HFF-Myc (cell line): ENCODE measurements at regions not wholly inside any gene's neighbourhood (a gene's known extent, or its start where the extent isn't known, plus 50 kb on each side); places are given as distances from the start of the nearest gene placed in this dataset.

Experiments used
- DNase-seq: peaks from one replicate; pipeline ENCODE4 v3.0.0-alpha.2; 2011; ENCODE audit warnings: low read depth; ENCODE audit errors: extremely low read depth
- H3K4me3 ChIP-seq: replicated peaks from 2 replicates; pipeline ENCODE4 v1.5.1; 2011; ENCODE audit warnings: low read depth, mild to moderate bottlenecking, control low read depth, low read length
- TF ChIP-seq, protein P1 (sequence below): IDR thresholded peaks from 2 replicates; pipeline ENCODE4 v1.5.1; 2012; ENCODE audit warnings: mild to moderate bottlenecking, low read depth, low read length, control low read depth; ENCODE audit errors: missing control alignments

DNA sequence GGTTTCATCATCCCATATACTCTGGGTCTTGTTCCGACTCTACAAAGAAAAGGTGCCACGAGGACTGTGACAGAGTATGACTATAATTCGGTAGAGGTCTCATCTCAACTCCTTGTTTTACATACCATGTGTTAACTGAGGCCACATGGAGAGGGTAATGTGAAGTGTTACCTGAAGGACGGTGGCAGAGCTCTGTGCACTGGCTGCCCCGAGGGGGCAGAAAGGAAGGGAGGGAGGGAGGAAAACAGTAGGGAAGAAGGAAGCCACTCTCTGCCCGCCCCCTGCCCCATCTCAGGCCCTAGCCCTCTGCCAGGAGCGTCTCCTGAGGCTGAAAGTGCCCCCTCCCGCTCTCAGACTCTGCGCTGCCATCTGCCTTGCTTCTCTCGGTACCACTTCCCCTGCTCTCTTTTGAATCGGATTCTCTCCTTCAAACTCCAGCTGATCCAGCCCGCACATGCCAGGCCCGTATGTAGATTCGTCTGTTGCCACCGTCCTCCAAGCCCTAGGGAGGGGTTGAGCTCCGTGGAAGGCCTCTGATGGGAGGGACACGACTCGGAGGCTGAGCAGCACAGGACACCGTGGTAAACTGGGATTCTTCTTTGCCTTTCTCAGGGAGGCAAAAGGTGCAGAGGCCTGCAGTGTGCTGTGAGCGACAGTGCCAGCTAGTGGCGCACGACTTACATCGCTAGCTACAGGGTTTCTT lies 70.5 kb upstream of the ATP10A start:
- TF ChIP-seq, protein P1, sequence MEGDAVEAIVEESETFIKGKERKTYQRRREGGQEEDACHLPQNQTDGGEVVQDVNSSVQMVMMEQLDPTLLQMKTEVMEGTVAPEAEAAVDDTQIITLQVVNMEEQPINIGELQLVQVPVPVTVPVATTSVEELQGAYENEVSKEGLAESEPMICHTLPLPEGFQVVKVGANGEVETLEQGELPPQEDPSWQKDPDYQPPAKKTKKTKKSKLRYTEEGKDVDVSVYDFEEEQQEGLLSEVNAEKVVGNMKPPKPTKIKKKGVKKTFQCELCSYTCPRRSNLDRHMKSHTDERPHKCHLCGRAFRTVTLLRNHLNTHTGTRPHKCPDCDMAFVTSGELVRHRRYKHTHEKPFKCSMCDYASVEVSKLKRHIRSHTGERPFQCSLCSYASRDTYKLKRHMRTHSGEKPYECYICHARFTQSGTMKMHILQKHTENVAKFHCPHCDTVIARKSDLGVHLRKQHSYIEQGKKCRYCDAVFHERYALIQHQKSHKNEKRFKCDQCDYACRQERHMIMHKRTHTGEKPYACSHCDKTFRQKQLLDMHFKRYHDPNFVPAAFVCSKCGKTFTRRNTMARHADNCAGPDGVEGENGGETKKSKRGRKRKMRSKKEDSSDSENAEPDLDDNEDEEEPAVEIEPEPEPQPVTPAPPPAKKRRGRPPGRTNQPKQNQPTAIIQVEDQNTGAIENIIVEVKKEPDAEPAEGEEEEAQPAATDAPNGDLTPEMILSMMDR, result peak; percentile 87
- DNase-seq, result peak; percentile 70
- H3K4me3 ChIP-seq, result peak overlapping the region; percentile 27; the same call in 1 of the 2 replicates

GRCh38 chr15:25932696-25933095 lies 69.6 kb upstream of the ATP10A start:
- DNase-seq, result no peak
- TF ChIP-seq, protein P1, result no peak
- no peak overlapping the region for H3K4me3 ChIP-seq

DNA sequence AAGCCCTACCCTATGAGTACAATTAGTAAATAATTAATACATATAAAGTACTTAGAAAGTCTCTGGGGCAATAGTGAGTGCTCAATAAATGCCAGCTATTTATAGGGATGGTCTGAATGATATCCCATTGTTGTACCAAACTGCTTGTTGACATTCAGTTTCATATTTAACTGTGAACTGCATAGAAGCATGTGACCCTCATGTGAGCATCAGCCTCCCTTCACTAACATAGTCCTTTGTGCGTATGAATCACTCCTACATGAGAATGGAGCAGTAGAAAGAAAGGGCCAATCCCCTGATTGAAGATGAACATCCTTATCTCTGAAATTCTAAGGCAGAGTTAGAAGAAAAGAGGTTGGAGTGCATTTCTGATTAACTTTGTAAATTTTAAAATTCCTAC lies 68.7 kb upstream of the ATP10A start:
- no peak overlapping the region for H3K4me3 ChIP-seq
- DNase-seq, result no peak
- TF ChIP-seq, protein P1, result no peak

GRCh38 chr15:25930931-25931330 lies 67.8 kb upstream of the ATP10A start:
- no peak overlapping the region for H3K4me3 ChIP-seq
- TF ChIP-seq, protein P1, result no peak
- no peak for DNase-seq
